ENCODE measurements at regions not wholly inside any gene's neighbourhood (a gene's known extent, or its start where the extent isn't known, plus 50 kb on each side); places are given as distances from the start of the nearest gene placed in this dataset.

DNA sequence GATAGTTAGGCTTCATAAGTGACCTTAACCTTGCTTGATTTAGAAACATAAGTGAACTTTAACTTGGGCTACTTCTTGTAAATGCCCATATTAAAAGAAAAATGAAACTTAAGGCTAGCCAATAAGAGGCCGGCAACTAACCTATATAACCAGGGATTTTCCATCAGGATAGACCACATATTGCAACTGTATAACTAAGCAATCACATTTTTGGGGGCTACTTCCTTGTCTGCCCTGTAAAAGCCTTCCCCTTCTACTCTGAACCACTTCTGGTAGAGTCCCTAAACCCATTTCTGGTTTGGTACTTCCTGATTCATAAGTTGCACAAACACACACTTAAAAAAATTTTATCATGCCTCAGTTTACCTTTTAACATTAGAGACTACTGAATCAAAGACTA lies 150.9 kb upstream of the UBE2E2 start:
- 74% methylated on average over 1 of the region's 1 CpG for WGBS (ENCODE audit: missing lambda C conversion rate)
- ChIA-PET CTCF (no interaction called here), POLR2A (no interaction called here)
- DNase-seq (ENCODE audit: low read depth in 1 of 2, low spot score in 1 of 2), result no peak
- TF ChIP-seq POLR2AphosphoS2 (conservative IDR thresholded peaks at IDR 0.05; ENCODE audit: low read length) (no peak), HDAC2 (IDR thresholded peaks at IDR 0.05) (no peak), GATA3 (IDR thresholded peaks at IDR 0.05; ENCODE audit: borderline replicate concordance) (no peak), NR3C1 (IDR thresholded peaks at IDR 0.05) (no peak), TFCP2L1 (CRISPR knock-in tag; IDR thresholded peaks at IDR 0.05) (no peak), PHF8 (IDR thresholded peaks at IDR 0.05; ENCODE audit: borderline replicate concordance, low read depth) (no peak), RFX5 (IDR thresholded peaks at IDR 0.05) (no peak), HOXB5 (CRISPR knock-in tag; IDR thresholded peaks at IDR 0.05) (no peak), POLR2A (IDR thresholded peaks at IDR 0.05; ENCODE audit: low read length) (no peak), SMC3 (IDR thresholded peaks at IDR 0.05) (no peak), CEBPB (IDR thresholded peaks at IDR 0.05) (no peak), JUN (IDR thresholded peaks at IDR 0.05) (no peak), ZFP36 (IDR thresholded peaks at IDR 0.05; ENCODE audit: borderline replicate concordance, partially characterized antibody) (no peak), TP53 (CRISPR knock-in tag; IDR thresholded peaks at IDR 0.05) (no peak), CBX8 (IDR thresholded peaks at IDR 0.05) (no peak), MYC (IDR thresholded peaks at IDR 0.05; ENCODE audit: borderline replicate concordance, low read length) (no peak), JUNB (IDR thresholded peaks at IDR 0.05) (no peak)
- TF ChIP-seq, protein P1, sequence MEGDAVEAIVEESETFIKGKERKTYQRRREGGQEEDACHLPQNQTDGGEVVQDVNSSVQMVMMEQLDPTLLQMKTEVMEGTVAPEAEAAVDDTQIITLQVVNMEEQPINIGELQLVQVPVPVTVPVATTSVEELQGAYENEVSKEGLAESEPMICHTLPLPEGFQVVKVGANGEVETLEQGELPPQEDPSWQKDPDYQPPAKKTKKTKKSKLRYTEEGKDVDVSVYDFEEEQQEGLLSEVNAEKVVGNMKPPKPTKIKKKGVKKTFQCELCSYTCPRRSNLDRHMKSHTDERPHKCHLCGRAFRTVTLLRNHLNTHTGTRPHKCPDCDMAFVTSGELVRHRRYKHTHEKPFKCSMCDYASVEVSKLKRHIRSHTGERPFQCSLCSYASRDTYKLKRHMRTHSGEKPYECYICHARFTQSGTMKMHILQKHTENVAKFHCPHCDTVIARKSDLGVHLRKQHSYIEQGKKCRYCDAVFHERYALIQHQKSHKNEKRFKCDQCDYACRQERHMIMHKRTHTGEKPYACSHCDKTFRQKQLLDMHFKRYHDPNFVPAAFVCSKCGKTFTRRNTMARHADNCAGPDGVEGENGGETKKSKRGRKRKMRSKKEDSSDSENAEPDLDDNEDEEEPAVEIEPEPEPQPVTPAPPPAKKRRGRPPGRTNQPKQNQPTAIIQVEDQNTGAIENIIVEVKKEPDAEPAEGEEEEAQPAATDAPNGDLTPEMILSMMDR (IDR thresholded peaks at IDR 0.05), result no peak
- TF ChIP-seq, protein P2, sequence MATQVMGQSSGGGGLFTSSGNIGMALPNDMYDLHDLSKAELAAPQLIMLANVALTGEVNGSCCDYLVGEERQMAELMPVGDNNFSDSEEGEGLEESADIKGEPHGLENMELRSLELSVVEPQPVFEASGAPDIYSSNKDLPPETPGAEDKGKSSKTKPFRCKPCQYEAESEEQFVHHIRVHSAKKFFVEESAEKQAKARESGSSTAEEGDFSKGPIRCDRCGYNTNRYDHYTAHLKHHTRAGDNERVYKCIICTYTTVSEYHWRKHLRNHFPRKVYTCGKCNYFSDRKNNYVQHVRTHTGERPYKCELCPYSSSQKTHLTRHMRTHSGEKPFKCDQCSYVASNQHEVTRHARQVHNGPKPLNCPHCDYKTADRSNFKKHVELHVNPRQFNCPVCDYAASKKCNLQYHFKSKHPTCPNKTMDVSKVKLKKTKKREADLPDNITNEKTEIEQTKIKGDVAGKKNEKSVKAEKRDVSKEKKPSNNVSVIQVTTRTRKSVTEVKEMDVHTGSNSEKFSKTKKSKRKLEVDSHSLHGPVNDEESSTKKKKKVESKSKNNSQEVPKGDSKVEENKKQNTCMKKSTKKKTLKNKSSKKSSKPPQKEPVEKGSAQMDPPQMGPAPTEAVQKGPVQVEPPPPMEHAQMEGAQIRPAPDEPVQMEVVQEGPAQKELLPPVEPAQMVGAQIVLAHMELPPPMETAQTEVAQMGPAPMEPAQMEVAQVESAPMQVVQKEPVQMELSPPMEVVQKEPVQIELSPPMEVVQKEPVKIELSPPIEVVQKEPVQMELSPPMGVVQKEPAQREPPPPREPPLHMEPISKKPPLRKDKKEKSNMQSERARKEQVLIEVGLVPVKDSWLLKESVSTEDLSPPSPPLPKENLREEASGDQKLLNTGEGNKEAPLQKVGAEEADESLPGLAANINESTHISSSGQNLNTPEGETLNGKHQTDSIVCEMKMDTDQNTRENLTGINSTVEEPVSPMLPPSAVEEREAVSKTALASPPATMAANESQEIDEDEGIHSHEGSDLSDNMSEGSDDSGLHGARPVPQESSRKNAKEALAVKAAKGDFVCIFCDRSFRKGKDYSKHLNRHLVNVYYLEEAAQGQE (IDR thresholded peaks at IDR 0.05), result no peak
- Histone ChIP-seq H3K4me2 (no peak overlapping the region), H3K4me1 (no peaks in the 10 kb centered on the region), H3K9me3 (0 out of 3 replicates have a peak, but pooled peaks cover 5% of the 10 kb centered on the region), H3K27ac (no peak overlapping the region), H3K4me3 (no peak overlapping the region)
- no peak for ATAC-seq
- no peak for FAIRE-seq

DNA sequence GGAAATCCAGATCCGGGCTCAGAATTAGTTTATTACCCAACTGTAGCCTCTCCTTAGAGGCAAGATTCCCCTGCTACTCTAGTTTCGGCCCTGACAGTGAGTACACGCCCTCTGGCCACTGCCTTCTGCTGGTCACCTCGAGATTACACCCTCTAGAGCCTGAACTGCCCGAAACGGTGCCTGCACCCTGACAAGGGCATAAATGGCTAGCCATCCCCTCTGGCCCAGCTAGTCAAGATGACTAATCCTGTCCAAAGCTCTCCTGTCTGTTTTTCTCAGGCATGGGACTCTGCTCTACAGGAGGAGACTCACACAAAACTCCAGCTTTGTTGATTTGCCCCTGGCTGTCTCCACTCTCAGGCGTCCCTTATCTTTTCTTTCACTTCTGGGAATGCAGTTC lies 150.5 kb upstream of the UBE2E2 start:
- POLR2A ChIA-PET, result no interaction called here

More for the DNA sequence above, 150.5 kb upstream of the UBE2E2 start:
- Histone ChIP-seq H3K9me3 (0 out of 3 replicates have a peak, but pooled peaks cover 3% of the 10 kb centered on the region), H3K4me1 (no peaks in the 10 kb centered on the region), H3K27ac (no peak overlapping the region), H3K4me2 (no peak overlapping the region), H3K4me3 (no peak overlapping the region)
- TF ChIP-seq EP300 (IDR thresholded peaks at IDR 0.05) (no peak), KDM5A (IDR thresholded peaks at IDR 0.05) (no peak), ZSCAN20 (CRISPR knock-in tag; IDR thresholded peaks at IDR 0.05) (no peak), FOXS1 (CRISPR knock-in tag; IDR thresholded peaks at IDR 0.05) (no peak), RFX5 (IDR thresholded peaks at IDR 0.05) (no peak), FOSL2 (IDR thresholded peaks at IDR 0.05) (no peak), FOSL2 (CRISPR knock-in tag; IDR thresholded peaks at IDR 0.05) (no peak), ESRRA (IDR thresholded peaks at IDR 0.05; ENCODE audit: borderline replicate concordance, low read length) (no peak), ZNF302 (CRISPR knock-in tag; IDR thresholded peaks at IDR 0.05) (no peak)
- TF ChIP-seq, protein P3, sequence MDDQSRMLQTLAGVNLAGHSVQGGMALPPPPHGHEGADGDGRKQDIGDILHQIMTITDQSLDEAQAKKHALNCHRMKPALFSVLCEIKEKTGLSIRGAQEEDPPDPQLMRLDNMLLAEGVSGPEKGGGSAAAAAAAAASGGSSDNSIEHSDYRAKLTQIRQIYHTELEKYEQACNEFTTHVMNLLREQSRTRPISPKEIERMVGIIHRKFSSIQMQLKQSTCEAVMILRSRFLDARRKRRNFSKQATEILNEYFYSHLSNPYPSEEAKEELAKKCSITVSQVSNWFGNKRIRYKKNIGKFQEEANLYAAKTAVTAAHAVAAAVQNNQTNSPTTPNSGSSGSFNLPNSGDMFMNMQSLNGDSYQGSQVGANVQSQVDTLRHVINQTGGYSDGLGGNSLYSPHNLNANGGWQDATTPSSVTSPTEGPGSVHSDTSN (IDR thresholded peaks at IDR 0.05), result no peak
- TF ChIP-seq, protein P2 (IDR thresholded peaks at IDR 0.05), result no peak
- WGBS (ENCODE audit: missing lambda C conversion rate), result 52% methylated on average over 7 of the region's 7 CpGs
- FAIRE-seq (no peak), DNase-seq (ENCODE audit: low read depth in 1 of 2, low spot score in 1 of 2) (peak in 1 of 2 experiments; percentile 4), ATAC-seq (peak; percentile 59 to 65; a peak in 3 of 6 replicates)
- CTCF ChIA-PET, result no interaction called here
